Esophagus muscularis mucosa (tissue), 3 donors: ENCODE measurements at regions not wholly inside any gene's neighbourhood (a gene's known extent, or its start where the extent isn't known, plus 50 kb on each side); places are given as distances from the start of the nearest gene placed in this dataset.

Source experiments
- EP300 ChIP-seq: sonication (generic); formaldehyde crosslinking; IDR thresholded peaks from one replicate; pipeline ENCODE4 v1.6.1; 2017; ENCODE audit warnings: antibody characterized with exemption
- POLR2AphosphoS5 ChIP-seq, 2 donors: sonication (generic); formaldehyde crosslinking; IDR thresholded peaks; one replicate each; pipeline ENCODE4 v1.6.1; 2017; ENCODE audit warnings: antibody characterized with exemption in 2 of 2

- TF ChIP-seq POLR2AphosphoS5 (IDR thresholded peaks at IDR 0.05) (no peak), EP300 (no peak)
These were observed 631.7 kb downstream of the RPS29 start for GRCh38 chr14:48954446-48954845.
